Fibroblast of skin of scalp (primary cell): ENCODE measurements at regions not wholly inside any gene's neighbourhood (a gene's known extent, or its start where the extent isn't known, plus 50 kb on each side); places are given as distances from the start of the nearest gene placed in this dataset.
A peak's percentile ranks its signal among the peaks of the same experiment; 100 is the strongest.
"Not testable (repeated sequence)": the region's sequence is repeated elsewhere in the genome, so short reads cannot be mapped to it uniquely, and the experiment has no call there.

Experiments
- DNase-seq: peaks from one replicate; pipeline ENCODE4 v3.0.0-alpha.2; 2013

DNA sequence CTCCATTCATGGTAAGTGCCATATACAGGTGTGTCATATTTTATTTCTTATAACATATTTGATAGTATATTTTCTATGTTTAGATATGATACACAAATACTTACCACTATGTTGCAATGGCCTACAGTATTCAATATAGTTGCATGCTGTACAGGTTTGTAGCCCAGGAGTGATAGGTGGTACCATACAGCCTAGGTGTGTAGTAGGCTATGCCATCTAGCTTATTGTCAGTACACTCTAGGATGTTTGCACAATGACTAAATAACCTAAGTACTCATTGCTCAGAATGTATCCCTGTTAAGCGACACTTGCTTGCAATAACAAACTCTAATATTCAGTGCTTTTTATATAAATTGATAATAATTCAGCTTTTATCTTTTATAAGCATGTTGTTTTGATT, 563.1 kb upstream of the LINC00305 start:
- no peak for DNase-seq

DNA sequence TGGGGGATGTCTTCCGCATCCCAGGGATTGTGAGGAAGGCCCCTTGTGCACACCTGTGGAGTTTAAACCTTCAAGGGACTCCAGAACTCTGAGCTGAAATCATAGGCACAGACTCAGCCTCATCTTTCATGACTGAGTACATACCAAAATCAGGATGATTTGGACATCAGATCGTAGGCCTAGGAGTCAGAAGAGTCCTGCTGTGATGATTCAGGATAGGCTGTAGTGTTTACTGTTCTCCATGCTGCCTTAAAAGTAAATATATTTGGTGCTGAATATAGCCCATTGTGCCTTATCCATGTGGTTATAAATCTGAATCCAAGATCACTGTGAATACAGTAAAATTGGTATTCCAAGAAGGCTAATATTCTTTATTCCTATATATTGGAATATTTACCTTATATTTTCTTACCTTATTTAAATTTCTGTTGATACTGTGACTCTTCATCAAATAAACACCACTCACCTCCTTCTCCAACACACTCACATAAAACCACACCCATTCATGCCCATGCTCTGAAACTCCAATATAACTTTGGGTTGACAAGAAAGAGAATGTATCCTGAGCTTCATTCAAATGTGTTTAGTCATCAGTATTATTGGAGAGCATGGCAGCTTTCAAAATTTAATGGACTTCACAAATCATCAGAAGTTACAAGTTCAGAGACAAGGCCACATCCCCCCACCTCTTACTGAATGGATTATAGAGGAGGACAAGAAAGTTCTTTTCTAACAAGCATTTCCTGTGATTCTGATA, 561.4 kb upstream of the LINC00305 start:
- no peak for DNase-seq

DNA sequence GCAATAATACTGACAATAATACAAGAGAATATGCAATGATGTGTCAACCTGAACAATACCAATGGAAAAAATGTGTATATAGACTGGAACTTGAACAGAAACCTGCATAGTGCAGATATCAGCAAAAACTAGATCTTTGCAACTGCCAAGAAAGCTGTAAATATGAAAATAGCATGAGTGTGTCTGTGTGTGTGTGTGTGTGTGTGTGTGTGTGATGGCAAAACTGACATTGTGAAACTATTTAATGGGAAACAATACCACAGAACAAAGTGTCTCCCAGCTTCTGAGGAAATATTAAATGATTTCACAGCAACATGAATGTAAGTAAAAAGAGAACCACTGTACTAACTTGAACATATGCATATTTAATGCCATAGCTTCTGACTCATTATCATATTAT, 558.2 kb upstream of the LINC00305 start:
- DNase-seq: no peak

GRCh38 chr18:64699081-64699480, 550.2 kb upstream of the LINC00305 start:
- DNase-seq: no peak

GRCh38 chr18:64695851-64696553, 547.1 kb upstream of the LINC00305 start:
- DNase-seq: no peak

- DNase-seq: peak; percentile 49
Measured at GRCh38 chr18:64693766-64694165, 544.9 kb upstream of the LINC00305 start.

GRCh38 chr18:64692826-64693225, 543.9 kb upstream of the LINC00305 start:
- DNase-seq: no peak

DNA sequence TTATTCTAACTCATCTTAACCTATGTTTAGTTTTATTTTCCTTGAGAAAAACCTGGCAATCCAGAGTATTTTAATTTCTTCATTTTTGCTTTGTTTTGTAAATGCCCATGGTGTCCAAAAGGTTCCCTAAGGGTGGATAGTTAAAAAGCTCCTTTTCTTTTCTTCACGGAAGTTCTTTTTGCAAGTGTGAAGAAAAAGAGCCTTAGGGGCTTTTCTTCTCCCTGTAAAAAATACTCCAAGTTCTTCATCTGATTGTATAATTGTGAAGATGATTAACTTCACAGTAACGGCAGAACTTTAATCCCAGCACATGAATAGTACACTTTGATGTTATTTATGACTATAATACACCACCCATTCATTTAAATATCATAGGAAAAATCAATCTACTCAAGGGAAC, 530.2 kb upstream of the LINC00305 start:
- DNase-seq: no peak

DNA sequence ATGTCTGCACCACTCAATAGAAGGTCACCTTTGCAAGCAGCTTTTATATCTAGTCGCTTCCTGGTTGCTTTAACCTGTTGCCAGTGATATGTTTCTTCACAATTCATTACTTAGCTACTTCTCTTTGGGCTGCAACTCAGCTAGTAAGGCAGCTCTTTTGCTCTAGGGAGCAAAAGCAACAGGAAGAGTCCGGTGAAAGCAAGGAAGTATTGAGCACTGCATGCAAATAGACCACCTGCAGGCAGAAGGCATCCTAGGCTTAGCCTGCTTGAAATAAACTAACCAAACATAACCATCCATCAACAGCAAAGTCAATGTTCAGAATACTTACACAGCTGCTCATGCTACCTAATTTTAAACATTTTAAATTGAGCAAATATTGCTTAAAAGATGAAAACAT, 529.2 kb upstream of the LINC00305 start:
- DNase-seq: no peak

DNA sequence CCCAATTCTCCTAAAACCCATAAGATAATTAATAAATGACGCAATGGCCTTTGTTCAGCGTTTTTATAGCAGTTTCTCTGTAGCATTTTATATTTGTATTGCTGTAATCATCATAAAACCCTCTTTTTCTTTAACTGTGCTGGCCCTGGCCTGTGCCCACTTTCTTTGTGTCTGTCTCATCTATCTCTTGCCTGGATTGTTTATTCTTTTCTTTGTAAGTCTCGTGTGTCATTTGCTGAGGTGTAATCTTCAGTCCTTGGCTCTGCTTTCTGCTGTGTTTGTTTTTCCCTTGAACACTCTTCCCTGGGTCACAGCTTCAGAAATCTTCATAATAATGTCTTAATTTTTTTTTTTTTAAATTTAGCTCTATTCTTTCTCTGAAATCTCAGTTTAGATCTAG, 525.8 kb upstream of the LINC00305 start:
- DNase-seq: no peak

- not testable (repeated sequence) for DNase-seq
Measured at GRCh38 chr18:64671293-64671692, 522.4 kb upstream of the LINC00305 start.

DNA sequence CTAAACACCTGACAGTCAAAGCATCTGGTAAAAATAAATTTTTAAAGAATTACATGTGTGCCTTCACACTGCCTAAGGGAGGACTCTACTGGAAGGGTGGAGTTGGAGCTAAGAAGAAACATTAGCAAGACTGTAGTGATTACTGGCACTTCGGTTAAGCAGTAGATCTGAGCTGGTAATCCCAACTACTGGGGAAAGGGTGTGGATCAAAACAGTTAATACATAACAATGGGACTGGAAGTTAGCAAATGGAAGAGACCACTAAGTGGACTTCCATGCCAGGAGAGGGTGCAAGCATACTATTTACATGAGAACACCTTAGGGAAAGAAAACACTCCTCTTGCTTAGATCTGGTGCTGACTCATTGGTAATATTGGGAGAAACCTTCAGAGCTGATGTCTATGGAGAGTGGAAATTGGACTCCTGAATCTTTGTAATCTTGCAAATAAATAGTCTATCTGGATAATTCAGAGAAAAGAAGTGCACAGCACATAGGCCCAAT, 519.6 kb upstream of the LINC00305 start:
- DNase-seq: no peak

DNA sequence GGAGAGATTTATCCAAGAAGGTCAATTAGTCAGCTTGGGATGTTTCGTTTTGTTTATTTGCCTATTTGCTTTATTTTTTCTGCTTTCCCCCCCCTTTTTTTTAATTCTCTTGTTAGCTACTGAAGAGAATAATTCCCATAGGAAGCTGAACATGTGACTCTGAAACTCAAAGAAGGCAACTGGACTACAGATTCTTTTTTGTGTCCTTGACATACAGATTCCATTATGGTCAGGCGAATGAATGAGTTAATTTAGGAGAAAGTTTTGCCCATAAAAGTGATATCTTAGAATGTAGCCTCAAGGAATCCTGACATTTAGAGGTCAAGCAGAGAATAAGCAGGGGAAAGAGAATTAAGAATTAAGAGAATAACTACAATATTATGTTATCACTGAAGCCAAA, 514.2 kb upstream of the LINC00305 start:
- no peak for DNase-seq

- DNase-seq: no peak
Measured at GRCh38 chr18:64659196-64659595, 510.3 kb upstream of the LINC00305 start.

DNA sequence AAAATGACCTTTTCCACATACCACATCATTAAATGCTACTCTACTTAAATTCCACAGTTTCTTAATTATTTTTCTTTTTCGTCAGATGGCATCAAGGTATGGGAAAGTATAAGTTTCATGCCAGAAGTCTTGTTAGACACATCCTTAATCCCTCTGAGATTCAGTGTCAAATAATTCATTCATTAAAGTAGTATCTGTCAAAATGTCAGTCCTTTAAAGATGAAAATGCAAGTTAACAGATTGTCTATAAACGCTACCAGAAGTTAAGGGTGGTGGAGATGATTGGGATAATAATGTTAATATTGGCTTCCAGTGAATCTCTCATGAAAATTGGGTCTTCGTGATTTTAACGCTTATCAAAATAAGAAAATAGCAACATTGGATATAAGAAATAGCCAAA, 504.2 kb upstream of the LINC00305 start:
- no peak for DNase-seq

- DNase-seq: no peak
Measured at GRCh38 chr18:64650068-64650467, 501.2 kb upstream of the LINC00305 start.

- DNase-seq: no peak
Measured at GRCh38 chr18:64645753-64646152, 496.9 kb upstream of the LINC00305 start.

- peak; percentile 65 for DNase-seq
Measured at GRCh38 chr18:64639536-64639935, 490.6 kb upstream of the LINC00305 start.

DNA sequence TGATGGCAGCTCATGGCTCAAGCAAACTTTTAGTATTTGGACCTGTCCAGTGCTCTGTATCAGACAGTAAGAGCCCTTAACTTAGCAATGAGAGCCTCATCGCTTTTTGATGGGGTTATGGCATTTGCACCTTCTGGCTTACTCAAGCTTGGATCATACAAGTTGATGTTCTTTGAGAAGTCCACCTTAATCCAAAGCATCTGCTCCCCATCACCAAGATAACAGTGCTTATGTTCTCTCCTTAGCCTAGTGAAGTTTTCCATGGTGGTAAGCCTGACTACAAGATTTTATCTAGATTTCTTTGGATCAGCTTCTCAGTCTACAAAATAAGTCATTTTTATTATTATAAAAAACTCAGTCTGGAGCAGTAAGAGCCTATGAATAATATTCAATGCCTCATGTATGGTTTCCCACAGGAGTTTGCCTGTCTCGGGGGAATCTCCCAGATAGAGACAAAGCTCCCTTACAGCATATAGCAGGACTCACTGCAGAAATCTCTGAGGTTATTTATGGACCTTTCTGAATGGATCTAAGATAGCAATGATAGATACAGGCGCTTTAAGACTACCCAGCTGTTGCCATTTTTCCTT, 472.2 kb upstream of the LINC00305 start:
- no peak for DNase-seq

- DNase-seq: no peak
Measured at GRCh38 chr18:64618390-64618789, 469.5 kb upstream of the LINC00305 start.

GRCh38 chr18:64615021-64615420, 466.1 kb upstream of the LINC00305 start:
- DNase-seq: no peak

- DNase-seq: no peak
Measured at GRCh38 chr18:64614446-64614845, 465.6 kb upstream of the LINC00305 start.

GRCh38 chr18:64592246-64592645, 443.4 kb upstream of the LINC00305 start:
- no peak for DNase-seq

DNA sequence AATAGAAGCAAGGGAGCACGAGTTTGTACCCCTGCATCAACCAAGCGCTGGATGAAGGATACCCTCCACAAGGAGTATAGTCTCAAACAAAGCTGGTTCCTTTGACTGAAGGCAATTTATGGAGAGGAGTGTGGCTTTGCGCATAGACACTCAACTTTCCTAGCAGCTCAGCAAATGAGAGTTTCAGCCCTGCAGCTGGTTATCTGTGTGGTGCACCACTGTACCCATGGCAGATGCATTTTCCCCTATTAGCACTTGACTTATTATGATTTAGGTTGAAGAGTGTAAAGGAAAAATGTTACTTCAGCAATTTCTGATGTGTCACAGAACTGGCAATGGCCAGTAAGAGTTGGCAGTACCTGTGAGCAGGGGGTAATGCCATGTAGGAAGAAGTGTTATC, 440.1 kb upstream of the LINC00305 start:
- DNase-seq: no peak
